Calu3 (cell line): ENCODE measurements at regions not wholly inside any gene's neighbourhood (a gene's known extent, or its start where the extent isn't known, plus 50 kb on each side); places are given as distances from the start of the nearest gene placed in this dataset.

Source experiments
- BruUV-seq: library from RNA; stranded (reverse); fragments of 400-500 nt; replicated peaks from 2 replicates; lab custom pipeline; 2021; lab: Mats Ljungman, UMichigan
- CTCF ChIA-PET: fragments of 300-600 bp; sonication (Branson Sonifier 250); formaldehyde crosslinking; loops from one replicate; lab custom pipeline; 2022; ENCODE audit warnings: antibody characterized with exemption; lab: Charles Lee
- DNase-seq: peaks from one replicate; pipeline ENCODE4 v3.0.0; 2022
- H3K27ac Mint-ChIP-seq: one replicate; pipeline ENCODE4 v1.8.0; 2022; ENCODE audit warnings: mixed read lengths; ENCODE audit not compliant: unreplicated experiment
- H3K27me3 Mint-ChIP-seq: one replicate; pipeline ENCODE4 v1.8.0; 2022; ENCODE audit warnings: mixed read lengths; ENCODE audit not compliant: unreplicated experiment
- H3K36me3 Mint-ChIP-seq: one replicate; pipeline ENCODE4 v1.8.0; 2022; ENCODE audit warnings: mild to moderate bottlenecking, moderate library complexity, mixed read lengths; ENCODE audit not compliant: insufficient read depth, unreplicated experiment
- H3K4me1 Mint-ChIP-seq: one replicate; pipeline ENCODE4 v1.8.0; 2022; ENCODE audit warnings: mild to moderate bottlenecking, low read depth, mixed read lengths; ENCODE audit not compliant: unreplicated experiment
- H3K4me3 Mint-ChIP-seq: one replicate; pipeline ENCODE4 v1.8.0; 2022; ENCODE audit warnings: mild to moderate bottlenecking, low read depth, moderate library complexity, mixed read lengths; ENCODE audit not compliant: unreplicated experiment
- H3K9me3 Mint-ChIP-seq: one replicate; pipeline ENCODE4 v1.8.0; 2022; ENCODE audit warnings: low read depth, mixed read lengths; ENCODE audit not compliant: unreplicated experiment
- CTCF ChIP-seq: fragments of 200-600 bp; IDR thresholded peaks from one replicate; pipeline ENCODE4 v1.8.0; 2022; ENCODE audit warnings: antibody characterized with exemption; ENCODE audit not compliant: unreplicated experiment
- intact Hi-C: fragments of 100-400 bp; cut with micrococcal nuclease; formaldehyde crosslinking; loops from one replicate; pipeline ENCODE4 v1.10.0; 2022; ENCODE audit not compliant: unreplicated experiment

GRCh38 chr16:64782484-64782883, 339.4 kb downstream of the CDH11 start:
- Mint-ChIP-seq H3K4me3 (no peak overlapping the region), H3K36me3 (no peaks in the 10 kb centered on the region), H3K27ac (no peak overlapping the region), H3K9me3 (peaks cover 13% of the 10 kb centered on the region), H3K4me1 (no peaks in the 10 kb centered on the region), H3K27me3 (no peaks in the 10 kb centered on the region)
- intact Hi-C loops = no loop called here
- CTCF ChIA-PET = no interaction called here
- no TSS peak for BruUV-seq
- no peak for TF ChIP-seq CTCF
- no peak for DNase-seq

GRCh38 chr16:64780445-64780844, 341.4 kb downstream of the CDH11 start:
- no peaks in the 10 kb centered on the region for H3K27me3 Mint-ChIP-seq
- TF ChIP-seq CTCF = no peak
- no peak overlapping the region for H3K4me3 Mint-ChIP-seq
- H3K27ac Mint-ChIP-seq = no peak overlapping the region
- no peaks in the 10 kb centered on the region for H3K36me3 Mint-ChIP-seq
- no peaks in the 10 kb centered on the region for H3K4me1 Mint-ChIP-seq
- CTCF ChIA-PET = no interaction called here
- peaks cover 12% of the 10 kb centered on the region for H3K9me3 Mint-ChIP-seq
- DNase-seq = no peak
- intact Hi-C loops = no loop called here
- BruUV-seq = no TSS peak

- no peak for DNase-seq
- H3K4me1 Mint-ChIP-seq = no peaks in the 10 kb centered on the region
- H3K4me3 Mint-ChIP-seq = no peak overlapping the region
- H3K27ac Mint-ChIP-seq = no peak overlapping the region
- H3K36me3 Mint-ChIP-seq = no peaks in the 10 kb centered on the region
- no TSS peak for BruUV-seq
- intact Hi-C loops = no loop called here
- CTCF ChIA-PET = no interaction called here
- TF ChIP-seq CTCF = no peak
- no peaks in the 10 kb centered on the region for H3K27me3 Mint-ChIP-seq
- H3K9me3 Mint-ChIP-seq = peaks cover 15% of the 10 kb centered on the region
These were observed 343.1 kb downstream of the CDH11 start for GRCh38 chr16:64778777-64779176.

GRCh38 chr16:64773638-64774037, 348.2 kb downstream of the CDH11 start:
- H3K27ac Mint-ChIP-seq = no peak overlapping the region
- CTCF ChIA-PET = no interaction called here
- no TSS peak for BruUV-seq
- H3K4me3 Mint-ChIP-seq = no peak overlapping the region
- peaks cover 14% of the 10 kb centered on the region for H3K9me3 Mint-ChIP-seq
- H3K27me3 Mint-ChIP-seq = no peaks in the 10 kb centered on the region
- H3K36me3 Mint-ChIP-seq = no peaks in the 10 kb centered on the region
- no peak for TF ChIP-seq CTCF
- no peak for DNase-seq
- H3K4me1 Mint-ChIP-seq = no peaks in the 10 kb centered on the region
- intact Hi-C loops = no loop called here
